ELR (cell line): ENCODE measurements at regions not wholly inside any gene's neighbourhood (a gene's known extent, or its start where the extent isn't known, plus 50 kb on each side); places are given as distances from the start of the nearest gene placed in this dataset.

Experiments used
- DNase-seq: peaks from one replicate; pipeline ENCODE4 v3.0.0-alpha.2; 2015; ENCODE audit warnings: low read depth

- DNase-seq: no peak
Measured at GRCh38 chr11:108994887-108995286, 330.0 kb downstream of the DDX10 start.

- DNase-seq: no peak
Measured at GRCh38 chr11:108997826-108998225, 333.0 kb downstream of the DDX10 start.

GRCh38 chr11:109000531-109000930 is 335.7 kb downstream of the DDX10 start:
- DNase-seq: no peak

GRCh38 chr11:109001585-109001984 is 336.7 kb downstream of the DDX10 start:
- no peak for DNase-seq

- DNase-seq: no peak
Measured at GRCh38 chr11:109012991-109013390, 348.1 kb downstream of the DDX10 start.

- DNase-seq: peak; percentile 88
Measured at GRCh38 chr11:109015283-109015682, 350.4 kb downstream of the DDX10 start.

- no peak for DNase-seq
Measured at GRCh38 chr11:109016724-109017123, 351.9 kb downstream of the DDX10 start.

GRCh38 chr11:109017489-109017888 is 352.6 kb downstream of the DDX10 start:
- no peak for DNase-seq

GRCh38 chr11:109018639-109019038 is 353.8 kb downstream of the DDX10 start:
- DNase-seq: no peak

- no peak for DNase-seq
Measured at GRCh38 chr11:109019342-109019936, 354.6 kb downstream of the DDX10 start.

GRCh38 chr11:109023036-109023435 is 358.2 kb downstream of the DDX10 start:
- no peak for DNase-seq

- peak; percentile 52 for DNase-seq
Measured at GRCh38 chr11:109026891-109027489, 362.1 kb downstream of the DDX10 start.

- DNase-seq: no peak
Measured at GRCh38 chr11:109027851-109028250, 363.0 kb downstream of the DDX10 start.

GRCh38 chr11:109029927-109030326 is 365.1 kb downstream of the DDX10 start:
- DNase-seq: no peak

GRCh38 chr11:109033627-109034338 is 368.9 kb downstream of the DDX10 start:
- peak; percentile 92 for DNase-seq

- DNase-seq: peak; percentile 79
Measured at GRCh38 chr11:109034339-109034696, 369.4 kb downstream of the DDX10 start.

GRCh38 chr11:109035284-109035683 is 370.4 kb downstream of the DDX10 start:
- DNase-seq: no peak

GRCh38 chr11:109036011-109036410 is 371.1 kb downstream of the DDX10 start:
- no peak for DNase-seq

- DNase-seq: peak; percentile 48
Measured at GRCh38 chr11:109037856-109038780, 373.2 kb downstream of the DDX10 start.

- no peak for DNase-seq
Measured at GRCh38 chr11:109039611-109040010, 374.7 kb downstream of the DDX10 start.

GRCh38 chr11:109040303-109040702 is 375.4 kb downstream of the DDX10 start:
- DNase-seq: peak; percentile 13

GRCh38 chr11:109041876-109042275 is 377.0 kb downstream of the DDX10 start:
- peak; percentile 5 for DNase-seq
